ENCODE measurements at regions not wholly inside any gene's neighbourhood (a gene's known extent, or its start where the extent isn't known, plus 50 kb on each side); places are given as distances from the start of the nearest gene placed in this dataset.

DNA sequence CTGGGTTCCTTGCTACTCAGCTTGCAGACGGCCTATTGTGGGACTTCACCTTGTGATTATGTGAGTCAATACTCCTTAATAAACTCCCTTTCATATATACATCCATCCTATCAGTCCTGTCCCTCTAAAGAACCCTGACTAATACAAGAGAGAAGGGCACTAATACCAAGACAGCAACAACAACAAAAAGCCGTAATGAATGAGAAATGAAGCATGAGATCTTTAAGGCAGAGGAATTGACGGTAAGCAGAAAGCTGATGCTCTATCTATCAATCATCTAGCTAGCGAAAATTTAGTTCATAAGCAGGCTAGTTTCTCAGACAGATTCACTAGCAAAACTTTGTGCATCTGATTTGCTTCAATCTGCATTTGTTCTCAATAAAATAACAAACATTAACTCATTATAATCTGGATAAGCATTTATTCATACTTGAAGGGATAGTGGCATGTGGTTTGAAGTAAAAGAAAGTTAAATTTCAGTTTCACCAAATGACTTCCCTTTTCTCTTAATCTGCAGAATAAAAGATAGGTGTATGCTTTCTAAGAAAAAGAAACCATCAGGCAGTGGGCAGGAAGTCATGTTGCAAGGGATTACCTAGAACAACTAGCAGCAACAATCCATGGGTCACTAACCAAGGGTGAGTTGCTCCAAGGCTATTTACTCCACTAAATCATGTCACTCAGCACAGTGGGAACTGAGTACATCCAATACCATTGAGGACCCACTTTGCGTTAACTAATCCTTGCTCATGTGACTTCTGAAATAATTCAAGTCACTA, 376.5 kb downstream of the TMEM182 start:
- DNase-seq (ENCODE audit: low read depth in 1 of 2, low spot score in 2 of 2) (no peak), FAIRE-seq (no peak)
- no peak overlapping the region for H2BK20ac ChIP-seq (ENCODE audit: low read length)
- H3K4me1 ChIP-seq (replicated peaks in 1 of 4; ENCODE audit: control insufficient read depth in 3 of 4, insufficient read depth in 4 of 4, low read length in 3 of 4), result peaks cover 0 to 4% (median under 1%) of the 10 kb centered on the region in 4 experiments; a peak in 2 of 7 replicates
- H2AFZ ChIP-seq (ENCODE audit: low read length), result no peak overlapping the region
- no peaks in the 10 kb centered on the region for H3K27me3 ChIP-seq (replicated peaks in 1 of 4; ENCODE audit: control insufficient read depth in 3 of 4, extremely low read depth in 1 of 4, insufficient read depth in 3 of 4, low read length in 3 of 4)
- no peak overlapping the region for H3K4me2 ChIP-seq (ENCODE audit: insufficient read depth in 1 of 2, low read depth in 2 of 2, low read length in 2 of 2)
- H3K14ac ChIP-seq (ENCODE audit: insufficient read length), result no peak overlapping the region
- H2BK15ac ChIP-seq (ENCODE audit: low read length), result no peak overlapping the region
- H3K79me1 ChIP-seq (ENCODE audit: low read depth, low read length), result no peaks in the 10 kb centered on the region
- ChIA-PET POLR2A (ENCODE audit: partially characterized antibody) (no interaction called here), CTCF (ENCODE audit: partially characterized antibody) (no interaction called here)
- no peak overlapping the region for H3K56ac ChIP-seq (replicated peaks; ENCODE audit: insufficient read length, low read depth, low read length)
- H3K79me2 ChIP-seq (ENCODE audit: control insufficient read depth in 1 of 2, insufficient read depth in 2 of 2, low read length in 2 of 2), result no peaks in the 10 kb centered on the region
- no peak overlapping the region for H2BK120ac ChIP-seq (replicated peaks; ENCODE audit: low read depth, low read length)
- no peak overlapping the region for H3K4me3 ChIP-seq (ENCODE audit: extremely low read depth in 1 of 4, insufficient read depth in 2 of 4, low read depth in 3 of 4, low read length in 4 of 4)
- no peak overlapping the region for H3K27ac ChIP-seq (ENCODE audit: low read depth, low read length)
- H3K23ac ChIP-seq (ENCODE audit: insufficient read length), result no peak overlapping the region
- H3K9ac ChIP-seq (replicated peaks in 1 of 4; ENCODE audit: extremely low read depth in 1 of 4, low read depth in 3 of 4, low read length in 3 of 4), result no peak overlapping the region
- no peaks in the 10 kb centered on the region for H3K23me2 ChIP-seq (ENCODE audit: low read depth, low read length)
- H3K18ac ChIP-seq (ENCODE audit: extremely low read depth, low read length), result no peak overlapping the region
- H4K5ac ChIP-seq (ENCODE audit: insufficient read length, low read depth, low read length), result no peak overlapping the region
- H2BK12ac ChIP-seq (ENCODE audit: low read depth, low read length), result no peak overlapping the region
- H3K4ac ChIP-seq (replicated peaks; ENCODE audit: insufficient read length, low read depth, low read length), result no peak overlapping the region
- WGBS, 2 experiments (ENCODE audit: extremely low coverage in 1 of 2, insufficient coverage in 1 of 2, insufficient read length in 1 of 2, insufficient replicate concordance in 2 of 2, low coverage in 1 of 2, low lambda C conversion rate in 2 of 2, missing lambda C conversion rate in 1 of 2), result 96% methylated on average over 5 of the region's 5 CpGs; no CpG with 5 or more reads in 1 of the 2 experiments
- no peak overlapping the region for H2AK5ac ChIP-seq (ENCODE audit: low read depth, low read length)
- H2BK5ac ChIP-seq (ENCODE audit: low read depth, low read length), result no peak overlapping the region
- H4K91ac ChIP-seq (replicated peaks; ENCODE audit: insufficient read length, low read length), result no peak overlapping the region
- no peaks in the 10 kb centered on the region for H3K36me3 ChIP-seq (ENCODE audit: control insufficient read depth in 2 of 4, insufficient read depth in 4 of 4, low read length in 3 of 4)
- H3K9me3 ChIP-seq (ENCODE audit: insufficient read depth in 2 of 2, low read depth in 1 of 2, low read length in 1 of 2), result peaks cover 0 to 3% of the 10 kb centered on the region in 2 experiments; a peak in 1 of 4 replicates
- no peak overlapping the region for H4K8ac ChIP-seq (ENCODE audit: extremely low read depth, insufficient read depth, low read length)
- no peaks in the 10 kb centered on the region for H4K20me1 ChIP-seq (replicated peaks in 1 of 2; ENCODE audit: control insufficient read depth in 1 of 2, insufficient read depth in 2 of 2, low read length in 2 of 2)
- TF ChIP-seq ZNF274 (IDR thresholded peaks at IDR 0.05; ENCODE audit: borderline replicate concordance, extremely low read depth, low read length) (no peak), FOSL1 (IDR thresholded peaks at IDR 0.05; ENCODE audit: insufficient read depth, low read depth, low read length) (no peak), POU5F1 (IDR thresholded peaks at IDR 0.05; ENCODE audit: low read depth, low read length) (no peak), TBP (IDR thresholded peaks at IDR 0.05; ENCODE audit: low read depth, low read length) (no peak), JUND (IDR thresholded peaks at IDR 0.05; ENCODE audit: low read length) (no peak), HDAC2 (IDR thresholded peaks at IDR 0.05; ENCODE audit: borderline replicate concordance in 1 of 2, low read depth in 2 of 2, low read length in 2 of 2) (no peak), CHD2 (IDR thresholded peaks at IDR 0.05; ENCODE audit: low read length) (no peak)
